Ishikawa (cell line): ENCODE measurements at regions not wholly inside any gene's neighbourhood (a gene's known extent, or its start where the extent isn't known, plus 50 kb on each side); places are given as distances from the start of the nearest gene placed in this dataset.

Experiments used
- CEBPB ChIP-seq: IDR thresholded peaks from 2 replicates; pipeline ENCODE4 v1.6.1; 2012
- CREB1 ChIP-seq: IDR thresholded peaks from 2 replicates; pipeline ENCODE4 v1.6.1; 2012; ENCODE audit warnings: low read depth
- EP300 ChIP-seq: IDR thresholded peaks from 2 replicates; pipeline ENCODE4 v1.6.1; 2012; ENCODE audit warnings: borderline replicate concordance
- FOXM1 ChIP-seq: IDR thresholded peaks from 2 replicates; pipeline ENCODE4 v1.6.1; 2012; ENCODE audit warnings: low read depth, borderline replicate concordance
- MAX ChIP-seq: IDR thresholded peaks from 2 replicates; pipeline ENCODE4 v1.6.1; 2012
- NFIC ChIP-seq: IDR thresholded peaks from 2 replicates; pipeline ENCODE4 v1.6.1; 2012
- RAD21 ChIP-seq: IDR thresholded peaks from 2 replicates; pipeline ENCODE4 v1.6.1; 2012; ENCODE audit warnings: low read depth
- TCF12 ChIP-seq: IDR thresholded peaks from 2 replicates; pipeline ENCODE4 v1.6.1; 2012; ENCODE audit warnings: low read depth
- TEAD4 ChIP-seq: IDR thresholded peaks from 2 replicates; pipeline ENCODE4 v1.6.1; 2012
- YY1 ChIP-seq: IDR thresholded peaks from 2 replicates; pipeline ENCODE4 v1.6.1; 2012; ENCODE audit warnings: low read depth
- TF ChIP-seq, protein P1 (sequence below): IDR thresholded peaks from 2 replicates; pipeline ENCODE4 v1.6.1; 2012; ENCODE audit warnings: low read depth, mild to moderate bottlenecking

- TF ChIP-seq EP300: no peak
- no peak for TF ChIP-seq MAX
- no peak for TF ChIP-seq CEBPB
- TF ChIP-seq, protein P1, sequence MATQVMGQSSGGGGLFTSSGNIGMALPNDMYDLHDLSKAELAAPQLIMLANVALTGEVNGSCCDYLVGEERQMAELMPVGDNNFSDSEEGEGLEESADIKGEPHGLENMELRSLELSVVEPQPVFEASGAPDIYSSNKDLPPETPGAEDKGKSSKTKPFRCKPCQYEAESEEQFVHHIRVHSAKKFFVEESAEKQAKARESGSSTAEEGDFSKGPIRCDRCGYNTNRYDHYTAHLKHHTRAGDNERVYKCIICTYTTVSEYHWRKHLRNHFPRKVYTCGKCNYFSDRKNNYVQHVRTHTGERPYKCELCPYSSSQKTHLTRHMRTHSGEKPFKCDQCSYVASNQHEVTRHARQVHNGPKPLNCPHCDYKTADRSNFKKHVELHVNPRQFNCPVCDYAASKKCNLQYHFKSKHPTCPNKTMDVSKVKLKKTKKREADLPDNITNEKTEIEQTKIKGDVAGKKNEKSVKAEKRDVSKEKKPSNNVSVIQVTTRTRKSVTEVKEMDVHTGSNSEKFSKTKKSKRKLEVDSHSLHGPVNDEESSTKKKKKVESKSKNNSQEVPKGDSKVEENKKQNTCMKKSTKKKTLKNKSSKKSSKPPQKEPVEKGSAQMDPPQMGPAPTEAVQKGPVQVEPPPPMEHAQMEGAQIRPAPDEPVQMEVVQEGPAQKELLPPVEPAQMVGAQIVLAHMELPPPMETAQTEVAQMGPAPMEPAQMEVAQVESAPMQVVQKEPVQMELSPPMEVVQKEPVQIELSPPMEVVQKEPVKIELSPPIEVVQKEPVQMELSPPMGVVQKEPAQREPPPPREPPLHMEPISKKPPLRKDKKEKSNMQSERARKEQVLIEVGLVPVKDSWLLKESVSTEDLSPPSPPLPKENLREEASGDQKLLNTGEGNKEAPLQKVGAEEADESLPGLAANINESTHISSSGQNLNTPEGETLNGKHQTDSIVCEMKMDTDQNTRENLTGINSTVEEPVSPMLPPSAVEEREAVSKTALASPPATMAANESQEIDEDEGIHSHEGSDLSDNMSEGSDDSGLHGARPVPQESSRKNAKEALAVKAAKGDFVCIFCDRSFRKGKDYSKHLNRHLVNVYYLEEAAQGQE: no peak
- TF ChIP-seq TCF12: no peak
- TF ChIP-seq RAD21: no peak
- TF ChIP-seq YY1: no peak
- no peak for TF ChIP-seq CREB1
- TF ChIP-seq NFIC: no peak
- TF ChIP-seq FOXM1: no peak
- no peak for TF ChIP-seq TEAD4
Observed at GRCh38 chr3:61409638-61410037, 151.7 kb upstream of the PTPRG start.
